ENCODE measurements at regions not wholly inside any gene's neighbourhood (a gene's known extent, or its start where the extent isn't known, plus 50 kb on each side); places are given as distances from the start of the nearest gene placed in this dataset.

GRCh38 chr2:160790738-160791137, 297.1 kb upstream of the RBMS1 start:
- TF ChIP-seq GATA3 (IDR thresholded peaks at IDR 0.05; ENCODE audit: low read depth, low read length) (no peak), GATA2 (IDR thresholded peaks at IDR 0.05; ENCODE audit: low read depth, low read length) (no peak)
